ENCODE measurements at regions not wholly inside any gene's neighbourhood (a gene's known extent, or its start where the extent isn't known, plus 50 kb on each side); places are given as distances from the start of the nearest gene placed in this dataset.
A peak's percentile ranks its signal among the peaks of the same experiment; 100 is the strongest.

GRCh38 chr3:176954517-176954916 is 242.8 kb downstream of the TBL1XR1 start:
- no peak overlapping the region for H3K4me3 ChIP-seq (ENCODE audit: low read depth, low read length)
- DNase-seq (ENCODE audit: low read depth) = no peak
- TF ChIP-seq CTCF (IDR thresholded peaks at IDR 0.05; ENCODE audit: insufficient read depth, low read length) = no peak

GRCh38 chr3:176953106-176954060 is 243.9 kb downstream of the TBL1XR1 start:
- no peak for TF ChIP-seq CTCF (IDR thresholded peaks at IDR 0.05; ENCODE audit: insufficient read depth, low read length)
- no peak overlapping the region for H3K4me3 ChIP-seq (ENCODE audit: low read depth, low read length)
- peak; percentile 75 for DNase-seq (ENCODE audit: low read depth)

GRCh38 chr3:176951586-176952292 is 245.5 kb downstream of the TBL1XR1 start:
- H3K4me3 ChIP-seq (ENCODE audit: low read depth, low read length) = no peak overlapping the region
- no peak for TF ChIP-seq CTCF (IDR thresholded peaks at IDR 0.05; ENCODE audit: insufficient read depth, low read length)
- DNase-seq (ENCODE audit: low read depth) = peak; percentile 42

GRCh38 chr3:176951144-176951543 is 246.1 kb downstream of the TBL1XR1 start:
- H3K4me3 ChIP-seq (ENCODE audit: low read depth, low read length) = no peak overlapping the region
- no peak for TF ChIP-seq CTCF (IDR thresholded peaks at IDR 0.05; ENCODE audit: insufficient read depth, low read length)
- no peak for DNase-seq (ENCODE audit: low read depth)

GRCh38 chr3:176950743-176951142 is 246.5 kb downstream of the TBL1XR1 start:
- no peak for TF ChIP-seq CTCF (IDR thresholded peaks at IDR 0.05; ENCODE audit: insufficient read depth, low read length)
- peak; percentile 44 for DNase-seq (ENCODE audit: low read depth)
- no peak overlapping the region for H3K4me3 ChIP-seq (ENCODE audit: low read depth, low read length)

GRCh38 chr3:176948151-176948550 is 249.1 kb downstream of the TBL1XR1 start:
- no peak overlapping the region for H3K4me3 ChIP-seq (ENCODE audit: low read depth, low read length)
- no peak for DNase-seq (ENCODE audit: low read depth)
- TF ChIP-seq CTCF (IDR thresholded peaks at IDR 0.05; ENCODE audit: insufficient read depth, low read length) = no peak
